AG04449 (cell line): ENCODE measurements at regions not wholly inside any gene's neighbourhood (a gene's known extent, or its start where the extent isn't known, plus 50 kb on each side); places are given as distances from the start of the nearest gene placed in this dataset.
"Not testable (repeated sequence)": the region's sequence is repeated elsewhere in the genome, so short reads cannot be mapped to it uniquely, and the experiment has no call there.

Source experiments
- CTCF ChIA-PET: fragments of 350-600 bp; formaldehyde crosslinking; extraction: SDS; loops from one replicate; lab custom pipeline; 2021; ENCODE audit warnings: antibody characterized with exemption; lab: Yijun Ruan, JAX
- POLR2A ChIA-PET: fragments of 400-600, 350-600 bp; formaldehyde crosslinking; extraction: SDS; loops from one replicate; lab custom pipeline; 2020; ENCODE audit warnings: antibody characterized with exemption, inconsistent platforms; lab: Yijun Ruan, JAX
- DNase-seq: peaks from one replicate; pipeline ENCODE4 v3.0.0-alpha.2; 2010; ENCODE audit warnings: low read depth, low spot score
- H3K4me3 ChIP-seq: 2 replicates; pipeline ENCODE4 v1.5.1; 2011; ENCODE audit warnings: low read depth, mild to moderate bottlenecking, control low read depth, low read length
- TF ChIP-seq, protein P1 (sequence below): IDR thresholded peaks from one replicate; pipeline ENCODE4 v1.5.1; 2011; ENCODE audit warnings: mild to moderate bottlenecking, moderate library complexity, low read length, control low read depth, inconsistent platforms; ENCODE audit not compliant: insufficient read depth; ENCODE audit errors: missing control alignments

DNA sequence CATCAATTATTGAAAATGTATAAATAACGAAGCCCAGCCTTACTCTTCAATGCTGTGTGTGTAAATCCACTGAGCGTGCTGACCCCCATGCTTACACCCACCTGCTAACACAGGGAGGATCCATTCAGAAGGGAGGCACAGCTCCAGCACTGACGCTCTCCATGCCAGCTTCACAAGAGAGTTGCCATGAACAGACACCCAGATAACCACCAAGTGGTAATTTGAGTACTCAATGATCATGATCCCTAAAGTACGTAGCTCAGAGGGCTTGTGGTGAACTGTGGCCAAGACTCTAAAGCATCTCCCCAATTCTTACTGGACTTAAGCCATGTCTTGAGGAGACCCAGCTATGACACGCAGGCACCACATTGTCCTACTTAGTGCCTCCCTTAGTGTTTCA lies 98.7 kb downstream of the IGLL1 start:
- POLR2A ChIA-PET: no interaction called here
- CTCF ChIA-PET: no interaction called here
- H3K4me3 ChIP-seq: no peak overlapping the region
- no peak for DNase-seq
- TF ChIP-seq, protein P1, sequence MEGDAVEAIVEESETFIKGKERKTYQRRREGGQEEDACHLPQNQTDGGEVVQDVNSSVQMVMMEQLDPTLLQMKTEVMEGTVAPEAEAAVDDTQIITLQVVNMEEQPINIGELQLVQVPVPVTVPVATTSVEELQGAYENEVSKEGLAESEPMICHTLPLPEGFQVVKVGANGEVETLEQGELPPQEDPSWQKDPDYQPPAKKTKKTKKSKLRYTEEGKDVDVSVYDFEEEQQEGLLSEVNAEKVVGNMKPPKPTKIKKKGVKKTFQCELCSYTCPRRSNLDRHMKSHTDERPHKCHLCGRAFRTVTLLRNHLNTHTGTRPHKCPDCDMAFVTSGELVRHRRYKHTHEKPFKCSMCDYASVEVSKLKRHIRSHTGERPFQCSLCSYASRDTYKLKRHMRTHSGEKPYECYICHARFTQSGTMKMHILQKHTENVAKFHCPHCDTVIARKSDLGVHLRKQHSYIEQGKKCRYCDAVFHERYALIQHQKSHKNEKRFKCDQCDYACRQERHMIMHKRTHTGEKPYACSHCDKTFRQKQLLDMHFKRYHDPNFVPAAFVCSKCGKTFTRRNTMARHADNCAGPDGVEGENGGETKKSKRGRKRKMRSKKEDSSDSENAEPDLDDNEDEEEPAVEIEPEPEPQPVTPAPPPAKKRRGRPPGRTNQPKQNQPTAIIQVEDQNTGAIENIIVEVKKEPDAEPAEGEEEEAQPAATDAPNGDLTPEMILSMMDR: no peak

- TF ChIP-seq, protein P1: no peak
- ChIA-PET POLR2A (no interaction called here), CTCF (no interaction called here)
- no peak for DNase-seq
- no peak overlapping the region for H3K4me3 ChIP-seq
These were observed 101.9 kb downstream of the IGLL1 start for GRCh38 chr22:23478175-23478574.

- H3K4me3 ChIP-seq, POLR2A ChIA-PET, DNase-seq, CTCF ChIA-PET: not testable (repeated sequence)
These were observed 105.6 kb downstream of the IGLL1 start for GRCh38 chr22:23474531-23474930.

DNA sequence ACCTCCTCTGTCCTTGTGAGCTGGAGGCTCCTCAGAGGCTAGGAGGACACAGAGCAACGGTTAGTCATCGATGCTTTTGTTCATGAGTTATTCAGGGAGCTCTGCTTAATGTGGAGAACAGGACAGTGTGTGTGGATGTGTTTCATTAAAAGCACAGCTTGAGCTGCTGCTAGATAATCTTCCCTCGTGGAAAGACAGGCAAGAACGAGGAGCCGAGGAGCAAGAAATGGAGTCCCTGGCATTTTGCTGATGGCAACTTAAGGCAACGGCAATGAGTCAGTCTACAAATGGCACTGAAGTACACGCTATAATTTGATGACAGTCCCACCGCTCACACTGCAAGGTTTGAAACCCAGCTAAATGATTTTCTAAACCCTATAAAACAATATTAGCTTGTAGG lies 106.2 kb downstream of the IGLL1 start:
- TF ChIP-seq, protein P1: no peak
- POLR2A ChIA-PET: no interaction called here
- CTCF ChIA-PET: no interaction called here
- no peak overlapping the region for H3K4me3 ChIP-seq
- no peak for DNase-seq

DNA sequence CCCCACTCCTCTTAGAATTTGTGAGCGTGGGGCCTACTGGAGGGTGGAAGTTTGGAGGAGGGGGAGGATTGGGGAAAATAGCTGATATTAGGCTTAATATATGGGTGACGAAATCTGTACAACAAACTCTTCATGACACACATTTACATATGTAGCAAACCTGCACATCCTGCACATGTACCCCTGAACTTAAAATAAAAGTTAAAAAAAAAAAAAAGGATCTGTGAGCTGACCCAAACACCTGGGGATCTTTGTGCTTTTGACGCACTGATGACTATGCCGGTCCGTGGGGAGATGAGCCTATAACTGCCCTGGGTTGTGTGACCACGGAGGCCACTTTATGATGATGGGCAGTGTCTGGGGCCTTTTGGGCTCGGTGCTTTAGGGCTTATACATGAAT lies 107.7 kb downstream of the IGLL1 start:
- CTCF ChIA-PET, H3K4me3 ChIP-seq, DNase-seq, POLR2A ChIA-PET: not testable (repeated sequence)

DNA sequence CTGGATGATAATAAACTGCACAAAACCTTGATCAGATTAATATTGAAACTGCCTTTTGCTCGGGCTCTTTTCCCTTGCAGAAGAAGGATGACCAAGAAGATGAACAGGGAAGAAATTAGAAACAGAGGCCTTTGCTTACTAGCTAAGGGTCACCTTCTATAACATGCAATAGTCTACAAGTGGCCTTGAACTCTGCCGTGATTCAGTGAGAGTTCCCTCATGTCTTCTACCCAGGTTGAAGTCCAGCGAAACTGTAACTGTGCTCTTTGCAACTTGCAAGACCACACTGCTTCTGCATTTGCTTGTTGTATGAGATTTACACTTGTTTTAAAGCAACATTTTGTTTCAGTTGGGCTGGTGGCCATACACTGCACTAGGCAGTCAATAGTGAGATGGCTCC lies 108.4 kb downstream of the IGLL1 start:
- DNase-seq: no peak
- ChIA-PET POLR2A (no interaction called here), CTCF (no interaction called here)
- TF ChIP-seq, protein P1: no peak
- H3K4me3 ChIP-seq: no peak overlapping the region

DNA sequence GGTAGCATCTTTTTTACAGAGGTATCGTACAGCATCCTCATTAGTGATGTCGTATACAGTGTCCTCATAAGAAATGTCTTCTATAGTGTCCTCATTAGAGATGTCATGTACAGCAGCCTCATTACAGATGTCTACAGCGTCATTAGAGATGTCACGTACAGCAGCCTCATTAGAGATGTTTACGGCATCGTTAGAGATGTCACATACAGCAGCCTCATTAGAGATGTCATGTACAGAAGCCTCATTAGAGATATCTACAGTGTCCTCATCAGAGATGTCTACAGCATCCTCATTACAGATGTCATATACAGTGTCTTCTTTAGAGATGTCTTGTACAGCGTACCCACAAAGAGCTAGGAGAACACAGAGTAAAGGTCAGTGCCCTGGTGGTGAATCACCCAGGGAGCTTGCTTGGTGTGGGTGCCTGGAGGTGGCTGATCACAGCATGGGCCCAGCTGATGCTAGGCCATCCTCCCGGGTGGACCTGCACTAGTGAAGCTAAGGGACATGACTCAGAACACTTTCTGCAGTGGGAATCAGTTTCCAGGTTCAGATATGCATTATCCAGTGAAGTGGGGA lies 109.2 kb downstream of the IGLL1 start:
- DNase-seq: no peak
- ChIA-PET POLR2A (no interaction called here), CTCF (no interaction called here)
- TF ChIP-seq, protein P1: no peak
- H3K4me3 ChIP-seq: no peak overlapping the region
